GM18508 (cell line): ENCODE measurements at regions not wholly inside any gene's neighbourhood (a gene's known extent, or its start where the extent isn't known, plus 50 kb on each side); places are given as distances from the start of the nearest gene placed in this dataset.

Experiments
- ATAC-seq: cut with Tn5 transposase; IDR thresholded peaks from one replicate; pipeline ENCODE4 v1.9.1; 2021; ENCODE audit warnings: moderate number of reproducible peaks; ENCODE audit not compliant: insufficient read depth, unreplicated experiment

DNA sequence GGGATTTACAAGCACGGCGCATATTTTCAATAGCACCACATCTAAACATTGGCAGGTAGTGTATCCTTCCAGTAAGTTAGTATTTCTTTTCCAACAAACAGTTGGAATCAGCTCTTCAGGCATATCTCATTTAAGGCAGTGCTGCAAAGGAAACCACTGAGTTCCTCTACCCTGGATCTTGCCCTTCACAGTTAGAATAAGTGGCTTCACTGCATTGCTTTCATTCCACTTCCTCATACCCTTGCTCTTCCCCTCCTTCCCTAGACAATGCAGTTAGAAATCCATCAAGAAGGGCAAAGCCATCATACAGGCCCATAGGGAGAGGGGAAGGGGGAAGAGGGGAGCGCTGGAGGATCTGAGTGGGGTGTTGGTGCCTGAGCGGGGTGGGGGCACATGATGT is 173.7 kb downstream of the FBXO15 start:
- no peak for ATAC-seq

DNA sequence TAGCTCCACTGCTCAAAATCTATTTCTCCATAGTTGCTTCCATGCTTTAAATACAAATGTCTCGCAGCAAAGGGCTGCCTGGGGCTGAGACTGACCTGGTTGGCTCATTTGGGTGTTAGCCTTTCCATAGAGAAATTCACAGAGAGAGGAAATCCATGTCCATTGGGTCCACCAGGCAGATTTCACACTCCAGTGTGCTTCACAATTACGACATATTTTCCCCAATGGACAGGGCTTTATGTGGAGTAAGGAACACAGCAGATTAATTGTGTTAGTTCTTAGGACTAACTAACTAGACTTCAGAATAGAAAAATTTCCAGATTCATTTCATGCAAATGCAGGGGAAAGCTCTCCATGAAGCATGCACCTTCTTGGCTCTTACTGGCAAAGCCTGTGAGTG is 180.7 kb downstream of the FBXO15 start:
- ATAC-seq = no peak

DNA sequence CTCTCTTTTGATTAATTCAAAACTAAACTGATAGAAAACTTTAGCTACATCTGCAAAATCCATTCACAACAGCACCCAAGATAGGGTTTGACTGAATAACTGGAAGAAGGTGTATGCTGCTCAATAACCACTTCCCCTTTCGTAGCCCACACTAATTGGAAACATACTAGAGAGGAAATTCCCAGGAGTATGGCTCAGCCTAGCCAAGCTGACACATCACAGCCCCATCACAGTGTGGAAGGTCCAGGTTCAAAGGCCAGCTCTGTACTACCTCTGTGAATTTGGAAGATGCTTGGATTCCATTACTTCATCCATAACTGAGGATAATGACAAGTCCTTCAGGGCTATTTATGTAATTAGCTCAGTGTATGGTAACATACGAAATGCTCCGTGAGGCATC is 185.4 kb downstream of the FBXO15 start:
- no peak for ATAC-seq

DNA sequence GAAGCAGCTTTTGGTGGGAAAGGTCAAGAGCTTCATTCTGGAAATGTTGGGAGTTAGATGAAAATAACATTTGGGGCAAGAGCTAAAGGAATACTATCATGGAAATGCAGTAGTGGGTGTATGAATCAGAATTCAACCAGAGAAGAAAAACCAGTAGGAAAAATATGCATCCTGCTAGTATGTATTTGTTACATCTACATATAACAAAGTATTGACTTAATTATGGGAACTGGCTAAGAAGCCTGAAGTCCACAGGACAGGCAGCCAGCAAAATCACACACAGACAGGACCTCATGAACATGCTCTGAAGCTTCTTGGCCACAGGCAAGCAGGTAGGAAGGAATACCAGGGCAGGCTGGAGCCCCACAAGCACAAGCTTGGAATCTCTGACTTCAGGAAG is 185.8 kb downstream of the FBXO15 start:
- no peak for ATAC-seq

DNA sequence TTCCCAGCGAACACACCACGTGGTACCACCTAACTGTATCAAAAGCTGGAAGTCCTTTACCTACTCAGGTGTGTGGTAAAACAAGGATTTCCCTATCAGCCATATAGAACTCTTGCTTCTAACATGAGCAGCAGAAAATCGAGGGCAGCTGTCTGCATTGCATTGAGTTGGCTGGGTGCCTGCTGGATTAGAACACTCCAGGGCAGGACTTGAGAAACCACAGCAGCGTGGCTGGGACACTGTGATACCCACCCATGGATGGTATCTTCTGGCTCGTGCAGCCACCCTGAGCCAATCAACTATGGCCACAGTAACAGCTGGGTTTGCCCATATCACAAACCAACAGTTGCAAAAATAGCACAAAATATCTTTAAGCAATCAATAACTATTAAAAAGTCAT is 188.3 kb downstream of the FBXO15 start:
- no peak for ATAC-seq

DNA sequence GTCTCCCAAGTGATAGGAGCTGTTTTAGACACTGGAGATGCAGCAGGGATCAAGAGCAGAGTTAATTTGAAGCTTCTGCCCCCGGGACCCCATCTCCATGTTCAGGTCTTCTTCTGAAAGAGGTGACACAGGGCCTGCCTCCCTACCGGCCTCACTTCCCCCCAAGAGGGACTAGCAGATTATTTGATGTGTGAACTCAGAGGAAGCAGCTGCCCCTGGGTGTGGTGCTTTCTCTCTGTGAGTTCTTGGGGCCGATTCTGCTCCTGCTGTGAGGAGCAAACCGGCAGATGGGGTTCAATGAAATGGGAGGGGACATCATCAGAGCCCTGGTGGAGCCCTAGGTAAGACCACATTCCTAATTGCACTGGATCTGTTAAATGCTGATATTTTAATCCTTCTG is 193.4 kb downstream of the FBXO15 start:
- ATAC-seq = no peak

DNA sequence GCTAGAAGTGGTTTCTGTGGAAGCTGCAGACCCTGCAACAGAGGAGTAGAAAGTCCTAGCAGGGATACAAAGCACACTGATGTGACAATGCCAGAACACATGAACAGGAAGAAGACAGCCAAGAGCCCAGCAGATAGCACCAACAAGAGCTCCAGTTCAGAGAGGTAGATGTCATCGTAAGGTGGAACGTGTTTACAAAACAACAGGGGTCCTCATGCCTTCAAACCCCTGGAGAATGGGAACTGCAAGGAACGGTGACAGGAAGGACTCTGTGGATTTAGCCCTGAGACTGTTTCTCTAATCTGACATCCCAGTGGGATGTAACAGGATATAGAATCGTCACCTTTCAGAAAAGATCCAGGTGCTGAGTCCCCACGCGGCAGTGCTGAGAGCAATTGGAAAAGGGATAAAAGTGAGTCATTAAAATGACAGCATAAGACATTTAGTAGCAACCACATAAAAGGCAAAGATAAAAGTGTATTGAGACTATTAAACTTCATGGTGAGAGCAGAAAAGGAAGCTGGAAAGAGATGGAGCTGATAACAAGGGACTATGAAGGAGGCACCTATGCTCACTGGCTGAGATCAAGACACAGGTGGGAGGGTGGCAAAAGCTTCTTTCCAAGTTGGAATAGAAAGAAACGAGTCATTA is 195.2 kb downstream of the FBXO15 start:
- no peak for ATAC-seq

DNA sequence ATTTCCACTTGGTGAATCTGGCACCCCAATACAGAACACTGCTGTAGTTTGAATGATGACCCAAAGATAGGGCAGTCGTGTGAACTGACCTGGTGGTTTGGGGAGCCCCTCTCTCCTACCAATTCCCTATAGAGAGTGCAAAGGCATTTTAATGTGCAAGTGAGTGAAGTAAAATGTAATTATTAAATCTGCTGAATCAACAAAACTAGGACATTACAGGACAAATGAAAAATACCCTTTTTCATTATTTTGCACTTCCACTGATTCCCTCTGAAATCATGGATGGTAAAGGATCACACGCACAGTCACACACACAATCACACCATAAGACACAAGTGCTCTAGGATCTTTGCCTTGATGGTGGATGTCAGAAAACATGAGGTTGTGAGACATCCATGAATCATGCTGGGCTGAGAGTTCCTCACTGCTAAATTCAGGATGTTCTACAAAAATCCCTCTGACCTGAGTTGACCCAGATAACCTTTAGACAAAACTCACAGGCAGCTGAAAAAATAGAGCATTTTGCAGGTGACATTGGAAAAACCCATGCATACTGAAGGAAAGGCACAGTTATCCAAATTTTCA is 197.4 kb downstream of the FBXO15 start:
- ATAC-seq = no peak

DNA sequence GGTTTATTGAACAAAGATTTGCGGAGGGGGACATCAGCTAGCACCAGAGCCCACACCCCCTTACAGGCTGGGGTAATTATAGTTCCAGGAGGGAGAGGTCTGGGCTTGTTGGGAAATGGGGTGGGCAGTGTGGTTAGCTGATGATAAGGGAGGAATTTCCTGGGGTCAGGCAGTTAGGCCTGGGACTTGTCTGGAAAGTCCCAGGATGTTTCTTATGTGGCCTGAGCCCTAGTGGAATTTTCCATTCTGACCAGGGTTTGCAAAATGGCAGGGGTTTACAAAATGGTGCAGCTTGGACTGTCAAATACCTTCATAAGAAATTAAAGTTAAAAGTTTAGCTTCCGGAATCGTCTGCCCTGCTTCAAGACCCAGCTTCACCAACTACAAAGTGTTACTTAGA is 199.1 kb downstream of the FBXO15 start:
- ATAC-seq = no peak

DNA sequence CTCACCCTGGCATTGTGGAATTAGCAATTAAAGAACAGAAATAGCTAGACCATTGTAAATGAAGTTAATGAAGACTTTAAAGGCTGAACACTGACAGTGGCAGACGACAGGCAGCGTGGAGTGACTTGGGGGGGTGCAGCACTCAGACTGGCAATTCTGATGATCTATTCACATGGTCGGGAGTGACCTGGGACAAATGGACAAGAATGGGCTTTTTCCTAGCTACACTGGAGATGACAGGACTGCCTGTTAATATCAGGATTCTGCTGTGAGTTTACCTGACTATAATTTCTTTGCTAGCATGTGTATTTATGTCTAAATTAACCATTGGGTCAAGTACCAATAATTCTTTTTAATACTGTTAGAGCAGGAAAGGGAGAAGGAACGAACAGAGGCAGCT is 199.6 kb downstream of the FBXO15 start:
- no peak for ATAC-seq

DNA sequence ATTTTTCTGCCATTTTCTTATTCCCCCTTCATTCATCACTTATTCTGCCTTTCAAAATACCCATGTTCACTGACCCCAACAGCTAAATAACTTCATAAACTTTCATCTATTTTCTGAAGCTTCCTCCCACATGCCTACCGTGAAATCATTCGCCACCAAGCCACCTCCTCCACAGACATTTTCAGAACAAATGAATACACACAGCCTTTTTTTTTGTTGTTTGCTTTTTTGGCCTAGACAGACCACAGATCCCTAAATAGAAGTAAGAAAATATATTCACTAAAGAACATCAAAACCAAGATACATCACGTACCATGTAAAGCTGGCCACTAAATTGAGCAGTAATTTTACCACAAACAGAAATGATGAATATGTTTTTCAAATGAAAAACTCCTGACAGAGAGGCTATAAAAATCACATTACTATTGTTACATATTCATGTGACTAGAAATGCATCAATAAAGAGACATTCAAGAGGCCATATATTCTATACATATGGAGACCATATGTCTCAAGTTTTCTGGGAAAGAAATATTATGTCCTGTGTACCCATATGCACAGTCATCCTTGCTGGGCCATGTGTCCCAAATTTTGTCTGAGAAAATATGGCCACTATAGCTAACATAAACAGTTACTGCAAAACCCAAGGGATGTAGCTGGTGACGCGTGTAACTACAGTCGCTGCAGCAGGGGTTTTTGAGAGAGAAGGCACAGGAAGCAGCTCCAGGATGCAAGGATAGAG is 200.3 kb downstream of the FBXO15 start:
- no peak for ATAC-seq

DNA sequence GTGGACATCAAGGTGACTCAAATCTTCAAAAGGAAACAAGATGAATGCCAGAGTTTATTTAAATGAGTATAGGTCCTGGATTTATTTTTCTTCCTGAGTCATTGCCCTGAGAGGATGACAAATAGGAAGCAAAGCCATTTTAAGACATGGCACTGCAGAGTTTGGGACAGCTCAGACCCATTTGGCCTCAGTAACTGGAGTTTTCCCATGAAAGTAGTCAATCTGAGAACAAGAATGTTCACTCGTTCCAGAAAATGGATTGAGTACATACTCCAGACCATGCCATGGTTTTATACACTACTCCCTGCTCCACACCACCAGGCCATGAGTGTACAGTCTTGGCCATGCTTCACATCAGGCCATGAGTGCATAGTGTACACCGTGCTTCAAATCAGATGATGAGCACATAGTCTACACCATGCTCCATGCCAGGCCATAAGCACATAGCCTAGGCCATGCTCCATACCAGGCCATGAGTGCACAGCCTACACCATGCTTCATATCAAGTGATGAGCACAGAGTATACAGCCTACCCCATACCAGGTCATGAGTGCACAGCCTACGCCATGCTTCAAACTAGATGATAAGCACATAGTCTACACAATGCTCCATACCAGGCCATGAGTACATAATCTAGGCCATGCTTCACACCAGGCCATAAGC is 202.4 kb downstream of the FBXO15 start:
- ATAC-seq = no peak

DNA sequence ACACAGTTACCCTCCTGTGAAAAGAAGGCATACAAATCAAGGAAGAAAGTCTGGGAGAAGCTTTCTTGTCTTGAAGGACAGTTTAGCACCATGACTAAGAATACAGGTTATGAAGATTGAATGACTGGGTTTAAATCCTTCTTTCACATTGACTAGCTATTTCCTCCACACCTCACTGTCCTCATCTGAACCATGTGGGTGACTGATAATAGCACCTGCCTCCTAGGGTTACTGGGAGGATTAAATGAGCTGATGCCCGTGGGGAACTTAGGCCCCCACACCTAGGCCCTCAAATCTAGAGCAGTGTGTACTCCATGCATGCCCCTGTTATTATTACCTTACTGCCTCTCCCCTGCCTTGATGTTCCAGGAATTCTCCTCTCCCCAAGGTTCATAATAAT is 202.9 kb downstream of the FBXO15 start:
- ATAC-seq = no peak

DNA sequence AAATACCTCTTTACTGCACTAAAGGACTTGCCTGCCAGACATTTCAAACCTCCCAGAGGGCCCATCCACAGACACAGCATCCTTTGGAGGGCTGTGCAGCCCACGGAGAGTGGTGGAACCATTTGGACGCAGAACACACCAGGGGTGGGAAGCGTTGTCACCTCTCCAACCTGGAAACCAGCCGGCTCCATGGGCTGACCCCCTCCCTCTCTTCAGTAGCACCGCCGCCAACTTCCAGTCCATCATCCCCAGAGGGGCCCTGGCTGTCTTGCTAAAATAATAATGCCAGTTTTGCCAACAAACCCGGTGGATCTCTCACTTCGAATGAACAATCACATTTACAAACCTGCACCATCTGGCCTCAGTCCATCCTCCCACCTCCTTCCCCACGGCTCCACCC is 203.9 kb downstream of the FBXO15 start:
- no peak for ATAC-seq

DNA sequence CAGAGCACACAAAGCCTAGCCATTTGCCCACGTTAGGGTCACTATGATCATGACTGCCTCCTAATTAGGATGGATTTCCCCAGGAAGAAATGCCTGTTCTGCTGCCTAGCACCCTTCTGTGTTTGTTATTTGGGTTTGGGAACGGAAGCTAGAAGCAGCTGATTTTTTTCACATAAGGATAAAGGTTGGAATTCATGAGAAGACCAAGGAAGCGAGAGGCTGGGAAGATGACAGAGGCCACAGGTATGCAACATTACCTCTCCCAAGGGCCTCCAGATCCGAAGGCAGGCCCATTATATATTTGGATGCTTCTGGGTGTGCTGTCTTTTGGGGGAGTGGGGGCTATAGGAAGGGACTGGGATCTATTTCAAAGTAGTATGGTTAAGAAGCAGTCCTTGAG is 204.7 kb downstream of the FBXO15 start:
- ATAC-seq = no peak

DNA sequence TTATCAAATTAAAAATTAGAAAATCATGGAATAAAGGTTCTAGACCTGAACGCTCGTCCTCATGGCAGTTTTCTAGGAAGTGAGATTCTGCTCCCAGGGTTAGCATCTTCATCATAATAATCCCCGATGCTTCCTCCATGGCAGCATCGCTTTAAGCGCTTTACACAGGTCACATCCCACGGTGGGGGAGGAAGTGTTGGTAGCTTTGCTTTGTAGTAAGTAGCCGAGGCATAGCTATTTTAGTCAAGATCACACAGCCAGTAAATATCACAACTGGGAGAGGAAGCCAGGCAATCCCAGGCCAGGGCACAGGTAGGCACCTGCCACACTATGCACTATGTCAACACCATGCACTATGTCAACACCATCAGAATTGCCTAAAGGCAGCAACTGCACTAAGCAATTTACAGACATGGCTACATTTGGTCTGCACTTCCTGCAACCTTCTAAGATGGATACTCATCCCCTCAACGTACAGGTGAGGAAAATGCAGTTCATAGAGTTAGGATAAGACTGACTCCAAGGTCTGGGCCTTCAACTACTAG is 205.5 kb downstream of the FBXO15 start:
- ATAC-seq = no peak

DNA sequence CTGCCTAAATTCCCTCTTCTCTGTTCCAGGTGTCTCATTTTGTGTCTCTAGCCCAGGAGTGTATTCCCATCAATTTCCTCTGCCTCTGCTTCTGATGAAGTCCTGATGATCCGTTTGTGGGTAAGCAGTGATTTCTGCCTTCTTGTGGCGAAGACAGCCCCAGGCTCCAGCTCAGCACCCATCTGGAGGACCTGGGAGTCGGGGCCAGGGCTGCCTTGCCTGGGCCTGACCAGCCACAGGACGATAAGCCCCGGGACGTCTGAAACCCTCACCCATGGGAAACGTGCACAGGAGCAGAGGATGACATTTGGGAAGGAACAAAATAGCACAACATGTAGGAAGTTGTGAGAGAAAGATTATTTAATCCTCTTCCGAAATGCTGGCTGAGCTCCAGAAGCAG is 206.9 kb downstream of the FBXO15 start:
- ATAC-seq = no peak

DNA sequence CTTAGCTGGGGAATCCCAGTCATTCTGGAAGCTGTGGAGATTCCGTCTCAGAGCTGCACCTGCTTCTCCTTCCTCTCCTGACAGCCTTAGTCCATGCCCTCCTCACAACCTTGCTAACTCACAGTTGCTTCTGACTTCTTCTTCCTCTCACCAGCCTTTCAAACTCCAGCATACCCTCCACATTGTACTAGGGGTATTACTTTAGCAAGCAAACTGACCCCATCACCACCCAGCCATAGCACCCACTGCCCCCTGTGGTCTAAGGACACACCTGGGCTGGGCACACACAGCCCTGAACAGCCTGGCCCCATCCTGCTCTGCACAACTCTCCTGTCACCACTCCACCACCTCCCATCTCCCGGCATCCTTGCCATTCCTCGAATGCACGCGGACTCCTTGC is 208.2 kb downstream of the FBXO15 start:
- ATAC-seq = no peak

DNA sequence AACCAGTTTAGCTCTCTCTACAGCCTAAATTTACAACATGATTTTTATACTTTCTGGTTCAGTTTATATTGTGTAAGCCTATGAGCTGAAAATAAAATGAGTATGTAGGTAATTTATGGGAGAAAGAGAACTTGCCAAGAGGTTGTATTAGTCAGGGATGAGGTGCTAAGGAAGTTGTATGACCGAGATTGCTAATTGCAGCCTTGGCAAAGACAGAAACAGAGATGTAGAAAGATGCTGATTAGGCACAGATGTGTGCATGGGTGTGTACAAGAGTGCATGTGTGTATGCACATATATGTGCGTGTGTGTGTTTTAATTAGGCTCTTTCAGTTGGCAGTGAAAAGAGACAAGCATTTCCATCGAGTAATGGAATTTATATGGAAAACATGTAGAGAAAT is 213.9 kb downstream of the FBXO15 start:
- ATAC-seq = no peak

DNA sequence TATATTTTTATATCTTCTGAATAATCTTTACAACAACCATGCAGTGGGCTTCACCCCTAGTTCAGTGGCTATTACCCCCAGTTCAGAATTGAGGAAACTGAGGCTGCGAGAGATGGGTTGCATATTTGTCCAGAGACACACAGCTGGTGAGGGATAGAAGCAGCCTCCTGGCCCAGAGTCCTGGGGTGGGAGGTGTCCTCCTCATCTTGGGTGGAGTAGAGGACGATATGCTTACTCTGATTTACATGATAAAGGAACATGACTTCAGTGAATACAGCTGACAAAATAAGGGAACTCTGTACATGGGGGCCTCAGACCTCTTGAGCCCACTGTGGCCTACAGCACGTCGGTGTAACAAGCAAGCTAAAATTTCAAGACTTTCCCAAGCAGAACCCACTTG is 214.7 kb downstream of the FBXO15 start:
- ATAC-seq = no peak

DNA sequence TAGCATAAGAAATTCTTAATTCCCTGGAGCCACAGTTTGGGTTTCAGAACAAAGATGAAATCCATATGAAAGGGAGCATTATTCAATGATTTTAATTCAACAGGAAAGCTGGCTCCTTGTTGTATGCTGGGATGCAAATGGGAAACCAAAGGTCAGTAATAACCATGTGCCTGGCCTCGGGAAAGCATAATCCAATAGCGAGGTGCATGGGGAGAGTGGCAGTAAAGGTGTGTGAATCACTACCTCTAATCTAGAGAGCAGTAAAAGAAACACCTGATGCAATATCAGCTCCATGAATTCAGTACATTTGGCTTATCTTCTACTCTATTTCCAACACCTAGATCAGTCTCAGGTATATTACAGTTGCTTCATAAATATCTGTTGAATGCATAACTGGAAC is 220.1 kb downstream of the FBXO15 start:
- no peak for ATAC-seq
